GM12864 (cell line): ENCODE measurements at regions not wholly inside any gene's neighbourhood (a gene's known extent, or its start where the extent isn't known, plus 50 kb on each side); places are given as distances from the start of the nearest gene placed in this dataset.

Experiments
- DNase-seq: peaks from one replicate; pipeline ENCODE4 v3.0.0-alpha.2; 2011; ENCODE audit warnings: low read depth
- H3K4me3 ChIP-seq: 2 replicates; pipeline ENCODE4 v1.5.1; 2011; ENCODE audit warnings: mild to moderate bottlenecking, low read depth, low read length, control low read depth
- TF ChIP-seq, protein P1 (sequence below): IDR thresholded peaks from 2 replicates; pipeline ENCODE4 v1.5.1; 2011; ENCODE audit warnings: low read depth, mild to moderate bottlenecking, moderate library complexity, low read length, control low read depth, inconsistent platforms; ENCODE audit errors: missing control alignments

DNA sequence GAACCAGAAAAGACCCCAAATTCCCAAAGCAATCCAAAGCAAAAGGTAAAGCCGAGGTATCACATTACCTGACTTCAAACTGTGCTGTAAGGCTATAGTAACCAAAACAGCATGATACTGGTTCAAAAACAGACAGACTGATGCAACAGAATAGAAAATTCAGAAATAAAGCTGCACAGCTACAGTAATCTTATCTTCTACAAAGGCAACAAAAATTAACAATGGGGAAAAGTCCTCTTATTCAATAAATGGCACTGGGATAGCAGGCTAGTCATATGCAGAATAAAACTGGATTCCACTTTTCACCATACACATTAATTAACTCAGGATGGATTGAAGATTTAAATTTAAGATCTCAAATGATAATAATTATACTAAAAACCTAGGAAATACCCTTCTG lies 392.6 kb upstream of the CBLB start:
- H3K4me3 ChIP-seq, result no peak overlapping the region
- no peak for DNase-seq
- TF ChIP-seq, protein P1, sequence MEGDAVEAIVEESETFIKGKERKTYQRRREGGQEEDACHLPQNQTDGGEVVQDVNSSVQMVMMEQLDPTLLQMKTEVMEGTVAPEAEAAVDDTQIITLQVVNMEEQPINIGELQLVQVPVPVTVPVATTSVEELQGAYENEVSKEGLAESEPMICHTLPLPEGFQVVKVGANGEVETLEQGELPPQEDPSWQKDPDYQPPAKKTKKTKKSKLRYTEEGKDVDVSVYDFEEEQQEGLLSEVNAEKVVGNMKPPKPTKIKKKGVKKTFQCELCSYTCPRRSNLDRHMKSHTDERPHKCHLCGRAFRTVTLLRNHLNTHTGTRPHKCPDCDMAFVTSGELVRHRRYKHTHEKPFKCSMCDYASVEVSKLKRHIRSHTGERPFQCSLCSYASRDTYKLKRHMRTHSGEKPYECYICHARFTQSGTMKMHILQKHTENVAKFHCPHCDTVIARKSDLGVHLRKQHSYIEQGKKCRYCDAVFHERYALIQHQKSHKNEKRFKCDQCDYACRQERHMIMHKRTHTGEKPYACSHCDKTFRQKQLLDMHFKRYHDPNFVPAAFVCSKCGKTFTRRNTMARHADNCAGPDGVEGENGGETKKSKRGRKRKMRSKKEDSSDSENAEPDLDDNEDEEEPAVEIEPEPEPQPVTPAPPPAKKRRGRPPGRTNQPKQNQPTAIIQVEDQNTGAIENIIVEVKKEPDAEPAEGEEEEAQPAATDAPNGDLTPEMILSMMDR, result no peak

DNA sequence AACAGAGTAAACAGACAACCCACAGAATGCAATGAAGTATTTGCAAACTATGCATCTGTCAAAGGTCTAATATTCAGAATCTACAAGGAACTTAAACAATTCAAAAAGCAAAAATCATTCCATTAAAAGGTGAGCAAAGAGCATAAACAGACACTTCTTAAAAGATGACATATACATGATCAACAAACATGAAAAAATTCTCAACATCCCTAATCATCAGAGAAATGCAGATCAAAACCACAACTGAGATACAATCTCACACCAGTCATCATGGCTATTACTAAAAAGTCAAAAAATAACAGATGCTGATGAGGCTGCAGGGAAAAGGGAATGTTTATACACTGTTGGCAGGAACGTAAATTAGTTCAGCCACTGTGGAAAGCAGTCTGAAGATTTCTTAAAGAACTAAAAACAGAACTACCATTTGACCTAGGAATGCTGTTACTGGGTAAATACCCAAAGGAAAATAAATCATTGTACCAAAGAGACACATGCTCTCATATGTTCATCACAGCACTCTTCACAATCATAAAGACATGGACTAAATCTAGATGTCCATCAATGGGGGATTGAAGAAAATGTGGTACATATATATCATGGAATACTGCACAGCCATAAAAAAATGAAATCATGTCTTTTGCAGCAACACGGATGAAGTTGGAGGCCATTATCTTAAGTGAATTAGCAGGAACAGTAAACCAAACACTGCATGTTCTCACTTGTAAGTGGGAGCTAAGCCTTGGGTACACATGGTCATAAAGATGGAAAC lies 393.3 kb upstream of the CBLB start:
- no peak for DNase-seq
- H3K4me3 ChIP-seq, result no peak overlapping the region
- TF ChIP-seq, protein P1, result no peak

DNA sequence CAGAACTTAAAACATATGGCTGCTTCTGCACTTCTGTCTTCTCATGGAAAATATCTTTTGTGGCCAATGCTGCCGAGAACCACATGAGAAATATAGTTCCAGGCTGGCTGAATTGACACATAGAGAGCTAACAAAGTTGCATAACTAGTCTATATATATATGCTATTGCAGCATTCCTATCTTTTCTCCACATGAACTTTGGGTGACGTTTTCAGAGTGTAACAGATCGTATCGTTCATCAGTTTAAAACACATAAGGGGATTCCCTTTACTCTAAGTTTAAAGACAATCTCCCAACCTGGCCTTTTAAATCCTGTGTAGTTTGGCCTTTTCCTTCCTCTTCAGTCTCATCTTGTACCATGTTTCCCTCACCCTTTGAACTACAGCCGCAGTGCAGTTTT lies 394.2 kb upstream of the CBLB start:
- DNase-seq, result no peak
- no peak overlapping the region for H3K4me3 ChIP-seq
- TF ChIP-seq, protein P1, result no peak

DNA sequence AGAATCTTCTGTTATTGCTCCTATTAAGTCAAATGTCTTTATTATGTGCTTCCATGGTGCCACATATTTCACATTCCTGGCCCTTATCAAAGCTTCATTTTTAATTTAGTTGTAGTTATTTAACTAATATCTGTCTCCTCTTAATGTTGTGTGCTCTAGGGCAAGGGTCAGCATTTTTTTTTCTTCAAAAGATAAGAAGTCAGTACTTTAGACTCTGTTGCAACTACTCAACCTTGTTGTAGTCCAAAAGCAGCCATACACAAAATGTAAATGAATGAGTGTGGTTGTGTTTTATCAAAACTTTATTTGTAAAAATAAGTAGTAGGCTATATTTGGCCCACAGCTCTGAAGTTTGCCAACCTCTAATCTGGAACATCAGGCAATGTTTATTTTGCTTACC lies 394.7 kb upstream of the CBLB start:
- TF ChIP-seq, protein P1, result no peak
- no peak for DNase-seq
- no peak overlapping the region for H3K4me3 ChIP-seq

DNA sequence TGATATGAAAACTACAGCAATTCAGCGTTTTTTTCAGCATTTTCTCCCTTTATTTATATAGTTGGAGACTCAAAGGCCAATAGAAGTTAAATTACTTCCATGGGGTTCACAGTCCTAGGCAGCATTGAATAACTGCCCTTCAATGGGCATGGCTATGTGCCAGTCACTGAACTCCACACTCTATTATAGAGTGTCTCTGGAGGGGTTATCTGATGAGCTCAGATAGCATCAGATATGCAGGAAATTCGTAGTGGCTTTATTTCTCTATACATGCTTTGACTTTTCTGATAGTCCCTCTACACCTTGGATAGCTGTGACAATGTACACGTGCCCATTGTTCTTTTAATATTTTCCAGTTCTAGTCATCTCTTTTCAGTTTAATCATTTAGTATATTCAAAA lies 396.9 kb upstream of the CBLB start:
- TF ChIP-seq, protein P1, result no peak
- no peak for DNase-seq
- no peak overlapping the region for H3K4me3 ChIP-seq

DNA sequence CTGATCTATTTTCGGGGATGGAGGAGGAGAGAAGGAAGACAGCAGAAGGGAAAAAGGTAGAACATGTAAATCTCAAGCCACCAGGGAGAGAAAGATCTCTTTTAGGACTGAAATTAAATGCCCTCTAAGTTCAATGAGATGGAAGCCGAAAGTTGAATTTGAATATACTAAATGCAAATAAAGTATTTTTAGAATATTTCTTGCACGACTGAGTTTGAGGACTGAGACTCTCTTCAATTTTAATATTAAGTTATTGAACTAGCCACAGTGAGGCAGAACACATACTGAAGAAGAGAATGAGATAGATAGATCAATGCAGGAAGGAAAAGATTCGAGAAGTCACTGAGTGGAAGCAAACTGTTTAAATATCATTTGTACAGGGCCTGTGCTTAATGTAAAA lies 399.9 kb upstream of the CBLB start:
- TF ChIP-seq, protein P1, result no peak
- no peak overlapping the region for H3K4me3 ChIP-seq
- DNase-seq, result no peak

DNA sequence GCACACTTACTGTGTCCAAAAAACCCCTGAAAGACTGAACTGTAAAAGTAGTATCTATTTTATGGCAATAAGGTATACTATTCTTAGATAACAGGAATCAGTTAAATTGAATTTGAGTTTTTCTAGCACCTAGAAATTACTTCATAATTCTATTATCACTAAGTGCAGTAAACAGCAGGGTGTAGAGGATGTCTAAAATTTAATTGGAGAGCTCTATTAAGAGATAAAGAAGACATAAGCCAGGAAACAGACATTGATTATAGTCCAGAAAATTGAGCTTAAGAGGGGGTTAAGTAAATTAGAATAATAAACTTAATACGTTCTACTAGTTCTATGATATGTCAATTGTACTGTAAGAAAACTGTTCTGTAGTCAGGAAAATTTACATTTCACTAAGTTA lies 403.5 kb upstream of the CBLB start:
- DNase-seq, result no peak
- H3K4me3 ChIP-seq, result no peak overlapping the region
- TF ChIP-seq, protein P1, result no peak
